Heart left ventricle (tissue), 13 donors: ENCODE measurements at regions not wholly inside any gene's neighbourhood (a gene's known extent, or its start where the extent isn't known, plus 50 kb on each side); places are given as distances from the start of the nearest gene placed in this dataset.

ENCODE experiments used
- CTCF ChIP-seq, 12 donors: fragments of 200-600 bp; sonication (generic) in 4 of 12; IDR thresholded peaks; one replicate each; pipeline versions ENCODE4 v1.5.0 to v1.8.0; 2018 to 2022; ENCODE audit warnings: antibody characterized with exemption in 12 of 12, mild to moderate bottlenecking in 5 of 12
- POLR2A ChIP-seq, 2 donors: fragments of 450-650 bp; IDR thresholded peaks; one replicate each; pipeline ENCODE4 v1.6.1; 2017; ENCODE audit warnings: antibody characterized with exemption in 2 of 2, mild to moderate bottlenecking in 2 of 2, moderate library complexity in 2 of 2
- donor health status: ischemic (EF 13 %, LVEDD 7.1; RV severe dilation, severe dysfunction).
- donor health status: DM: no; HTN: yes; CAD: no.
- donor health status: DM: no; HTN: no; CAD: no.
- donor health status: ischemic (EF 25% LVEDD 6.9; RV normal size, moderate dysfunction).
- donor health status: ischemic (EF 25% LVEDD 5.7; RV mildly dilated, moderate dysfunction).
- donor health status: ischemic (EF 35%, LVEDD 5.7; RV mildly dilated, moderate dysfunction).
- donor health status: nonischemic (EF 11% LVEDD 7.7; RV severe dilation, severe dysfunction).
- donor health status: DM: yes; HTN: yes; CAD: no.
- donor health status: PGD.
- donor health status: ischemic (EF 29% LVEDD 5.4; RV normal size, mild dysfunction).
- donor health status: nonischemic (EF 23%, LVEDD 6.1; RV moderate dilation, normal function).

- TF ChIP-seq CTCF (IDR thresholded peaks at IDR 0.05) (no peak), POLR2A (IDR thresholded peaks at IDR 0.05) (no peak)
Observed at GRCh38 chr11:38130514-38130913, 1532.5 kb upstream of the RAG2 start.
